ENCODE measurements at regions not wholly inside any gene's neighbourhood (a gene's known extent, or its start where the extent isn't known, plus 50 kb on each side); places are given as distances from the start of the nearest gene placed in this dataset.

DNA sequence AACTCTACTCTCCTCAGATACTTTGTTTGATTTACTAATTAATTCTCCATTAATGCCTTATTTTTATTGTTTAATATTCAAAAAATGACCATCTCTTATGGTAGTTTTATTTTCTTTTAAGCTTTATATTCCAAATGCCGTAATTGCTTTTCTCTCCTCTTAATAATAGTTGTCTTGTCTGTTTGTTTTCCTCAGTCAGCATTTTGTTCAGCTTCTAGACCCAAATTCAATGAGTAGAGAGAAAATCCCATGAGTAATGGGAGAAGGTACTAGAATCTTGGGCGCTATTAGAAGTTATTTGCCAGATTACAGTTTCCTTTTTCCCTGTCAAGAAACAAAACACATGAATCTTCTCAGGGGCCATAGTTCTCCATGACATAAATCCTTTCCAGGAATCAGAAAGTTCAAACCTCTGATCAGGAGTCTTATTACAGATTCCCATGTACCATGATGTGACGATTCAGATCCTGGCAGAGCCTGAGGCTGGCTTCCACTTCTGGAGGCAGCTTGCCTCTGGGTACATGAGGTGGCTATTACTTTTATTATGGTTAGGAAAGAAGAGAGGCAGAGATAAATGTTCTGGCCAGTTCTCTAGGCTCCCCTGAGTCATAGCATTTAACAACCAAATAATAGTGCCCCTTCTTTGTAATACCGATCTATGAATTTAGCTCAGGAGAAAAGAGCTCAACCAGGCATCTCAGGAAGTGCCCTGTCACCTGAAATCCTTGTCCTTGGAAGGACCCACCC, 485.1 kb upstream of the SETBP1 start:
- Histone ChIP-seq H3K27ac (ENCODE audit: low read depth, low read length) (no peak overlapping the region), H3K9ac (ENCODE audit: low read length) (no peak overlapping the region), H3K9me3 (ENCODE audit: insufficient read depth, low read depth, low read length) (no peaks in the 10 kb centered on the region), H3K79me2 (ENCODE audit: insufficient read depth, low read length) (no peaks in the 10 kb centered on the region), H2AFZ (ENCODE audit: low read depth, low read length) (no peak overlapping the region), H3K4me1 (ENCODE audit: insufficient read depth, low read length) (no peaks in the 10 kb centered on the region), H3K4me2 (ENCODE audit: low read length) (no peak overlapping the region), H3K36me3 (ENCODE audit: insufficient read depth, low read length) (no peaks in the 10 kb centered on the region), H3K4me3 (ENCODE audit: insufficient read depth, low read depth, low read length) (no peak overlapping the region), H4K20me1 (ENCODE audit: insufficient read depth, low read length) (no peaks in the 10 kb centered on the region), H3K27me3 (ENCODE audit: insufficient read depth, low read length) (no peaks in the 10 kb centered on the region)
- H3K27me3 Mint-ChIP-seq (ENCODE audit: low read depth, unreplicated experiment): no peaks in the 10 kb centered on the region
- FAIRE-seq (no peak), DNase-seq (ENCODE audit: low read depth) (no peak)
- no peak overlapping the region for H3K27ac Mint-ChIP-seq (ENCODE audit: unreplicated experiment)
- no peaks in the 10 kb centered on the region for H3K9me3 Mint-ChIP-seq (ENCODE audit: unreplicated experiment)
- TF ChIP-seq, protein P1, sequence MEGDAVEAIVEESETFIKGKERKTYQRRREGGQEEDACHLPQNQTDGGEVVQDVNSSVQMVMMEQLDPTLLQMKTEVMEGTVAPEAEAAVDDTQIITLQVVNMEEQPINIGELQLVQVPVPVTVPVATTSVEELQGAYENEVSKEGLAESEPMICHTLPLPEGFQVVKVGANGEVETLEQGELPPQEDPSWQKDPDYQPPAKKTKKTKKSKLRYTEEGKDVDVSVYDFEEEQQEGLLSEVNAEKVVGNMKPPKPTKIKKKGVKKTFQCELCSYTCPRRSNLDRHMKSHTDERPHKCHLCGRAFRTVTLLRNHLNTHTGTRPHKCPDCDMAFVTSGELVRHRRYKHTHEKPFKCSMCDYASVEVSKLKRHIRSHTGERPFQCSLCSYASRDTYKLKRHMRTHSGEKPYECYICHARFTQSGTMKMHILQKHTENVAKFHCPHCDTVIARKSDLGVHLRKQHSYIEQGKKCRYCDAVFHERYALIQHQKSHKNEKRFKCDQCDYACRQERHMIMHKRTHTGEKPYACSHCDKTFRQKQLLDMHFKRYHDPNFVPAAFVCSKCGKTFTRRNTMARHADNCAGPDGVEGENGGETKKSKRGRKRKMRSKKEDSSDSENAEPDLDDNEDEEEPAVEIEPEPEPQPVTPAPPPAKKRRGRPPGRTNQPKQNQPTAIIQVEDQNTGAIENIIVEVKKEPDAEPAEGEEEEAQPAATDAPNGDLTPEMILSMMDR (IDR thresholded peaks at IDR 0.05; ENCODE audit: insufficient read depth, low read depth, low read length): no peak
- no peak for TF ChIP-seq EZH2 (IDR thresholded peaks at IDR 0.05; ENCODE audit: insufficient read depth, low read length)
- H3K4me3 Mint-ChIP-seq (ENCODE audit: unreplicated experiment): no peak overlapping the region
- no peaks in the 10 kb centered on the region for H3K4me1 Mint-ChIP-seq (ENCODE audit: low read depth, unreplicated experiment)
- H3K36me3 Mint-ChIP-seq (ENCODE audit: low read depth, unreplicated experiment): no peaks in the 10 kb centered on the region

DNA sequence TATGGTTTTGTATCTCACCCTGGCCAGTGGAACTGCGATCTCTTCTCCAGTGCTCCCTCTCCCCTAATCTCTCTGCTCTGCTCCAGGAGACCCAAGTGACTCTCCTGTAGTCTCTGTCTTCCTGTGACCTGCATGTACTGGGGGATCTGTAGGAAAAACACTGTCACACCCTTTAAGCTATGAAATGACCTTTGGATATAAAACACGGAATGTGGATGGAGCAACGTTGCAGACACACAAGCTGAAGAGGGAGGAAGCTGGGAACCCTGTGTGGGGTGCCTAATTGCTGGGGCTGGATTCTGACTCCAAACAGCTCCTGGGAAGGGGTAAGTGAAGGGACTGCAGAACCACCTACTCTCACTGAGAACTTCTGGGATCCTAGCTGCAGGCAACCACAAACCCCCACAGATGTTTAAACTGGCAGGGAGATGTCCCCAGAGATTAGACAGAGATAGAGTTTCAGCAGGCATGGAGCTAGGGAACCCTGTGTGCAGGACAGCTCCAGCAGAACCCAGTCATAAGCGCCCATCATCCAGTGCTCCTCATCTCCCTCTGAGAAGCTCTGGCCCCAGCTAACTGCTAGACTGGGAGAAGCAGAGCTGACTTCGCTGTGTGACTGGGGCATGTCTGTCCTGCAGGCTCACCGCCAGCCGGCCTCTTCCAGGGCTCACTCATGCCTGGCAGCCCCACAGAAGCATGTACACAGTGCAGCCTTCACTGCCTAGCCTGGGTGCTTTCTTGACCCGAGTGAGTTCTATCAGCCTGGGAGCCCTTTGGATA, 482.7 kb upstream of the SETBP1 start:
- Histone ChIP-seq H3K9ac (ENCODE audit: low read length) (no peak overlapping the region), H3K4me3 (ENCODE audit: insufficient read depth, low read depth, low read length) (no peak overlapping the region), H2AFZ (ENCODE audit: low read depth, low read length) (no peak overlapping the region), H3K4me2 (ENCODE audit: low read length) (no peak overlapping the region), H3K79me2 (ENCODE audit: insufficient read depth, low read length) (no peaks in the 10 kb centered on the region), H3K36me3 (ENCODE audit: insufficient read depth, low read length) (no peaks in the 10 kb centered on the region), H3K27me3 (ENCODE audit: insufficient read depth, low read length) (no peaks in the 10 kb centered on the region), H3K4me1 (ENCODE audit: insufficient read depth, low read length) (no peaks in the 10 kb centered on the region), H3K27ac (ENCODE audit: low read depth, low read length) (no peak overlapping the region), H3K9me3 (ENCODE audit: insufficient read depth, low read depth, low read length) (no peaks in the 10 kb centered on the region), H4K20me1 (ENCODE audit: insufficient read depth, low read length) (no peaks in the 10 kb centered on the region)
- H3K27me3 Mint-ChIP-seq (ENCODE audit: low read depth, unreplicated experiment): no peaks in the 10 kb centered on the region
- no peak for FAIRE-seq
- H3K4me3 Mint-ChIP-seq (ENCODE audit: unreplicated experiment): no peak overlapping the region
- H3K27ac Mint-ChIP-seq (ENCODE audit: unreplicated experiment): no peak overlapping the region
- no peaks in the 10 kb centered on the region for H3K9me3 Mint-ChIP-seq (ENCODE audit: unreplicated experiment)
- DNase-seq (ENCODE audit: low read depth): no peak
- H3K4me1 Mint-ChIP-seq (ENCODE audit: low read depth, unreplicated experiment): no peaks in the 10 kb centered on the region
- no peaks in the 10 kb centered on the region for H3K36me3 Mint-ChIP-seq (ENCODE audit: low read depth, unreplicated experiment)
- TF ChIP-seq, protein P1 (IDR thresholded peaks at IDR 0.05; ENCODE audit: insufficient read depth, low read depth, low read length): no peak
- no peak for TF ChIP-seq EZH2 (IDR thresholded peaks at IDR 0.05; ENCODE audit: insufficient read depth, low read length)
